ENCODE measurements at regions not wholly inside any gene's neighbourhood (a gene's known extent, or its start where the extent isn't known, plus 50 kb on each side); places are given as distances from the start of the nearest gene placed in this dataset.

DNA sequence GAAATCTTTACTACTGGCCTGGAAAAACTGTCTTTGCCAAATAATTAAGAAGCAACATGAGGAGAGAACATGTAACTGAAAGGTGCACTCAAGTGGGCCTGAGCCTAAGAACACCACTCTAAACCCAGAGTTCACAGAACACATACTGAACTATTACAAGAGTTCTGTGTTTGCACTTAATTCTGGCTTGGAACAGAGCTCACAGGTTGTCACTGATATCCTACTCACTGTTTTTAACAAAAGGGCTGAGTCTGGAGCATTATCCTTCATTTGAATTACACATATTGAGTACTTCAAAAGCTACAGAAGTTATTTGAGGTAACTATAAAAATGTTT, 164.7 kb downstream of the OGFRL1 start:
- intact Hi-C loops (cut with micrococcal nuclease) = loop anchor here (10.0 kb wide), 1 partner anchor 619 kb away; no protein-coding TSS in a partner anchor
- Histone ChIP-seq H3K79me2 (ENCODE audit: control insufficient read depth, insufficient read depth, low read length) (no peaks in the 10 kb centered on the region), H3K4me1 (ENCODE audit: control insufficient read depth, extremely low read depth, insufficient read depth, low read length) (no peaks in the 10 kb centered on the region), H3K4me3 (replicated peaks in 1 of 3; ENCODE audit: insufficient read depth in 1 of 3, low read depth in 1 of 3, low read length in 3 of 3) (no peak overlapping the region), H3K9me3 (replicated peaks; ENCODE audit: control insufficient read depth, insufficient read depth, low read length) (no peaks in the 10 kb centered on the region), H3K36me3 (ENCODE audit: control insufficient read depth in 2 of 2, extremely low read depth in 1 of 2, insufficient read depth in 2 of 2, low read length in 2 of 2) (no peaks in the 10 kb centered on the region), H4K20me1 (replicated peaks; ENCODE audit: control insufficient read depth, extremely low read depth, insufficient read depth, low read length) (no peaks in the 10 kb centered on the region), H2AFZ (ENCODE audit: low read depth, low read length) (no peak overlapping the region), H3K9ac (replicated peaks; ENCODE audit: extremely low read depth, insufficient read depth, low read length) (no peak overlapping the region), H3K27me3 (ENCODE audit: control insufficient read depth in 2 of 2, insufficient read depth in 2 of 2, low read length in 2 of 2) (no peaks in the 10 kb centered on the region), H3K9me1 (replicated peaks; ENCODE audit: control insufficient read depth, extremely low read depth, insufficient read depth, low read length) (no peaks in the 10 kb centered on the region), H3K27ac (ENCODE audit: insufficient read depth, low read depth, low read length) (no peak overlapping the region), H3K4me2 (ENCODE audit: insufficient read depth, low read length) (no peak overlapping the region)
- CTCF ChIA-PET = interaction anchor here (1.4 kb wide), 1 partner anchor 9 kb away, joined by 3 read pairs; no protein-coding TSS in a partner anchor
- POLR2A ChIA-PET = no interaction called here
- no peak for DNase-seq (ENCODE audit: low read depth, low spot score)
- dilution Hi-C loops (cut with MboI; ENCODE audit: extremely low pct_ligation_motif_present, low sequenced_read_pairs) = no loop called here
- TF ChIP-seq FOS (IDR thresholded peaks at IDR 0.05; ENCODE audit: borderline replicate concordance, insufficient read depth, low read length) = no peak
- TF ChIP-seq GATA2 (IDR thresholded peaks at IDR 0.05; ENCODE audit: insufficient read depth, insufficient read length, low read depth, low read length) = no peak
- TF ChIP-seq, protein P1, sequence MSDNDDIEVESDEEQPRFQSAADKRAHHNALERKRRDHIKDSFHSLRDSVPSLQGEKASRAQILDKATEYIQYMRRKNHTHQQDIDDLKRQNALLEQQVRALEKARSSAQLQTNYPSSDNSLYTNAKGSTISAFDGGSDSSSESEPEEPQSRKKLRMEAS (IDR thresholded peaks at IDR 0.05; ENCODE audit: insufficient read depth, insufficient read length) = no peak
- TF ChIP-seq POLR2AphosphoS5 (IDR thresholded peaks at IDR 0.05; ENCODE audit: insufficient read depth, low read depth, low read length) = no peak
- no peak for TF ChIP-seq MYC (IDR thresholded peaks at IDR 0.05; ENCODE audit: low read depth, low read length)
- TF ChIP-seq EZH2 (IDR thresholded peaks at IDR 0.05; ENCODE audit: borderline replicate concordance, low read depth, low read length, severe bottlenecking) = no peak
- TF ChIP-seq, protein P2, sequence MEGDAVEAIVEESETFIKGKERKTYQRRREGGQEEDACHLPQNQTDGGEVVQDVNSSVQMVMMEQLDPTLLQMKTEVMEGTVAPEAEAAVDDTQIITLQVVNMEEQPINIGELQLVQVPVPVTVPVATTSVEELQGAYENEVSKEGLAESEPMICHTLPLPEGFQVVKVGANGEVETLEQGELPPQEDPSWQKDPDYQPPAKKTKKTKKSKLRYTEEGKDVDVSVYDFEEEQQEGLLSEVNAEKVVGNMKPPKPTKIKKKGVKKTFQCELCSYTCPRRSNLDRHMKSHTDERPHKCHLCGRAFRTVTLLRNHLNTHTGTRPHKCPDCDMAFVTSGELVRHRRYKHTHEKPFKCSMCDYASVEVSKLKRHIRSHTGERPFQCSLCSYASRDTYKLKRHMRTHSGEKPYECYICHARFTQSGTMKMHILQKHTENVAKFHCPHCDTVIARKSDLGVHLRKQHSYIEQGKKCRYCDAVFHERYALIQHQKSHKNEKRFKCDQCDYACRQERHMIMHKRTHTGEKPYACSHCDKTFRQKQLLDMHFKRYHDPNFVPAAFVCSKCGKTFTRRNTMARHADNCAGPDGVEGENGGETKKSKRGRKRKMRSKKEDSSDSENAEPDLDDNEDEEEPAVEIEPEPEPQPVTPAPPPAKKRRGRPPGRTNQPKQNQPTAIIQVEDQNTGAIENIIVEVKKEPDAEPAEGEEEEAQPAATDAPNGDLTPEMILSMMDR (IDR thresholded peaks at IDR 0.05; ENCODE audit: extremely low read depth in 1 of 2, insufficient read depth in 1 of 2, low read depth in 1 of 2, low read length in 2 of 2) = no peak
- TF ChIP-seq JUN (IDR thresholded peaks at IDR 0.05; ENCODE audit: borderline replicate concordance, insufficient read depth, insufficient read length, low read depth) = no peak
- TF ChIP-seq POLR2A (IDR thresholded peaks at IDR 0.05; ENCODE audit: low read depth, low read length) = no peak
- BruUV-seq (replicated peaks) = no TSS peak
- no peak for FAIRE-seq
